ENCODE measurements at regions not wholly inside any gene's neighbourhood (a gene's known extent, or its start where the extent isn't known, plus 50 kb on each side); places are given as distances from the start of the nearest gene placed in this dataset.

DNA sequence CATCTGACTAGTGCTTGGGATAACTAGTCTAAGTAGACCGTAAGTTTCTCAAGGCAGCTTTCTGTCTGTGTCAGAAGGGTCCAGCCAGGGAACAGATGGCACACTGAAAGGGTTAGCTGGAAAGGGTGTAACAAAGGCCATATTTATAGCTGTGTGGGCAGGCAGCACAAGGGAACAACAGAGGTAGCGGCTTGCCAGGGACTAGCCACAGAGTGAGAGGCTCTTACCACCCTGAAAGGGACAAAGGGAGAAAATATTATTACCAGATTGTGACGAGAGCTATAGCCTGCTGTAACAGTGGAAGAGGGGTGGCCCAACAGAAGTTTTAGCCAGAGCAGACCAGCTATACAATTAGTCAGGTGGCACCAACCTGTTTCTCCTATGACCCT is 129.4 kb downstream of the CCDC34 start:
- DNase-seq: no peak

GRCh38 chr11:27231530-27231929 is 131.5 kb downstream of the CCDC34 start:
- TF ChIP-seq, protein P1, sequence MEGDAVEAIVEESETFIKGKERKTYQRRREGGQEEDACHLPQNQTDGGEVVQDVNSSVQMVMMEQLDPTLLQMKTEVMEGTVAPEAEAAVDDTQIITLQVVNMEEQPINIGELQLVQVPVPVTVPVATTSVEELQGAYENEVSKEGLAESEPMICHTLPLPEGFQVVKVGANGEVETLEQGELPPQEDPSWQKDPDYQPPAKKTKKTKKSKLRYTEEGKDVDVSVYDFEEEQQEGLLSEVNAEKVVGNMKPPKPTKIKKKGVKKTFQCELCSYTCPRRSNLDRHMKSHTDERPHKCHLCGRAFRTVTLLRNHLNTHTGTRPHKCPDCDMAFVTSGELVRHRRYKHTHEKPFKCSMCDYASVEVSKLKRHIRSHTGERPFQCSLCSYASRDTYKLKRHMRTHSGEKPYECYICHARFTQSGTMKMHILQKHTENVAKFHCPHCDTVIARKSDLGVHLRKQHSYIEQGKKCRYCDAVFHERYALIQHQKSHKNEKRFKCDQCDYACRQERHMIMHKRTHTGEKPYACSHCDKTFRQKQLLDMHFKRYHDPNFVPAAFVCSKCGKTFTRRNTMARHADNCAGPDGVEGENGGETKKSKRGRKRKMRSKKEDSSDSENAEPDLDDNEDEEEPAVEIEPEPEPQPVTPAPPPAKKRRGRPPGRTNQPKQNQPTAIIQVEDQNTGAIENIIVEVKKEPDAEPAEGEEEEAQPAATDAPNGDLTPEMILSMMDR (IDR thresholded peaks at IDR 0.05; ENCODE audit: borderline replicate concordance, extremely low read depth, low read length, poor library complexity, severe bottlenecking): no peak
- TF ChIP-seq EZH2 (IDR thresholded peaks at IDR 0.05; ENCODE audit: borderline replicate concordance, low read depth, low read length, severe bottlenecking): no peak
- no peaks in the 10 kb centered on the region for H3K36me3 ChIP-seq (ENCODE audit: insufficient read depth, low read length)
- DNase-seq (no peak), ATAC-seq (ENCODE audit: insufficient read depth, low read depth) (no peak)
- no peaks in the 10 kb centered on the region for H3K9me3 ChIP-seq (ENCODE audit: insufficient read depth, low read length, severe bottlenecking)
- no peak overlapping the region for H3K9ac ChIP-seq (ENCODE audit: low read depth, low read length)
- H4K20me1 ChIP-seq (ENCODE audit: insufficient read depth, low read length): no peaks in the 10 kb centered on the region
- H3K4me1 ChIP-seq (ENCODE audit: insufficient read depth, low read length): no peaks in the 10 kb centered on the region
- no peak overlapping the region for H3K4me3 ChIP-seq (ENCODE audit: low read depth in 1 of 2, low read length in 2 of 2)
- no peaks in the 10 kb centered on the region for H3K79me2 ChIP-seq (ENCODE audit: insufficient read depth, low read length)
- no peak overlapping the region for H3K4me2 ChIP-seq (ENCODE audit: insufficient read depth, low read length)
- no peaks in the 10 kb centered on the region for H3K27me3 ChIP-seq (ENCODE audit: insufficient read depth, low read length, poor library complexity)
- H3K27ac ChIP-seq (ENCODE audit: low read length): no peak overlapping the region
- no peak overlapping the region; the same call in 1 of the 2 replicates for H2AFZ ChIP-seq (ENCODE audit: low read depth, low read length)

More for the DNA sequence above, 129.4 kb downstream of the CCDC34 start:
- Histone ChIP-seq H3K79me2 (ENCODE audit: insufficient read depth, low read length) (no peaks in the 10 kb centered on the region), H3K36me3 (ENCODE audit: insufficient read depth, low read length) (no peaks in the 10 kb centered on the region), H2AFZ (ENCODE audit: low read depth, low read length) (no peak overlapping the region), H3K4me1 (ENCODE audit: insufficient read depth, low read length) (no peaks in the 10 kb centered on the region), H3K9ac (ENCODE audit: low read depth, low read length) (no peak overlapping the region), H3K4me2 (ENCODE audit: insufficient read depth, low read length) (no peak overlapping the region), H4K20me1 (ENCODE audit: insufficient read depth, low read length) (no peaks in the 10 kb centered on the region), H3K4me3 (ENCODE audit: low read depth in 1 of 2, low read length in 2 of 2) (no peak overlapping the region), H3K27ac (ENCODE audit: low read length) (no peak overlapping the region), H3K9me3 (ENCODE audit: insufficient read depth, low read length, severe bottlenecking) (no peaks in the 10 kb centered on the region), H3K27me3 (ENCODE audit: insufficient read depth, low read length, poor library complexity) (no peaks in the 10 kb centered on the region)
- ATAC-seq (ENCODE audit: insufficient read depth, low read depth): no peak
- TF ChIP-seq EZH2 (IDR thresholded peaks at IDR 0.05; ENCODE audit: borderline replicate concordance, low read depth, low read length, severe bottlenecking): no peak
- TF ChIP-seq, protein P1 (IDR thresholded peaks at IDR 0.05; ENCODE audit: borderline replicate concordance, extremely low read depth, low read length, poor library complexity, severe bottlenecking): no peak

GRCh38 chr11:27230192-27230572 is 132.8 kb downstream of the CCDC34 start:
- H3K4me2 ChIP-seq (ENCODE audit: insufficient read depth, low read length): no peak overlapping the region
- H2AFZ ChIP-seq (ENCODE audit: low read depth, low read length): no peak overlapping the region
- DNase-seq: no peak
- no peaks in the 10 kb centered on the region for H3K36me3 ChIP-seq (ENCODE audit: insufficient read depth, low read length)
- no peaks in the 10 kb centered on the region for H3K4me1 ChIP-seq (ENCODE audit: insufficient read depth, low read length)
- TF ChIP-seq, protein P1 (IDR thresholded peaks at IDR 0.05; ENCODE audit: borderline replicate concordance, extremely low read depth, low read length, poor library complexity, severe bottlenecking): no peak
- TF ChIP-seq EZH2 (IDR thresholded peaks at IDR 0.05; ENCODE audit: borderline replicate concordance, low read depth, low read length, severe bottlenecking): no peak
- no peaks in the 10 kb centered on the region for H3K79me2 ChIP-seq (ENCODE audit: insufficient read depth, low read length)
- no peak overlapping the region for H3K4me3 ChIP-seq (ENCODE audit: low read depth in 1 of 2, low read length in 2 of 2)
- no peaks in the 10 kb centered on the region for H3K27me3 ChIP-seq (ENCODE audit: insufficient read depth, low read length, poor library complexity)
- no peak overlapping the region for H3K27ac ChIP-seq (ENCODE audit: low read length)
- H3K9ac ChIP-seq (ENCODE audit: low read depth, low read length): no peak overlapping the region
- no peaks in the 10 kb centered on the region for H4K20me1 ChIP-seq (ENCODE audit: insufficient read depth, low read length)
- ATAC-seq (ENCODE audit: insufficient read depth, low read depth): no peak
- no peaks in the 10 kb centered on the region for H3K9me3 ChIP-seq (ENCODE audit: insufficient read depth, low read length, severe bottlenecking)
